CD14-positive monocyte (primary cell): ENCODE measurements at regions not wholly inside any gene's neighbourhood (a gene's known extent, or its start where the extent isn't known, plus 50 kb on each side); places are given as distances from the start of the nearest gene placed in this dataset.

ENCODE experiments used
- DNase-seq, 3 donors: peaks; one replicate each; pipeline ENCODE4 v3.0.0-alpha.2; 2011 to 2022
- H2AFZ ChIP-seq: 2 replicates; pipeline ENCODE4 v1.6.0; 2012; ENCODE audit warnings: mild to moderate bottlenecking, low read depth, low read length, inconsistent platforms; ENCODE audit not compliant: insufficient read depth, poor library complexity, severe bottlenecking
- H3K27ac ChIP-seq, 2 donors: 1 replicate in 1 of 2; 2 replicates in 1 of 2; pipeline ENCODE4 v1.5.1; 2012 to 2013; ENCODE audit warnings: low read length in 2 of 2, control low read depth in 1 of 2, inconsistent platforms in 1 of 2, low read depth in 1 of 2, mild to moderate bottlenecking in 1 of 2
- H3K27me3 ChIP-seq, 2 donors: one replicate each; pipeline versions ENCODE4 v1.6.0 to v1.6.1; 2011 to 2013; ENCODE audit warnings: low read length in 2 of 2; ENCODE audit not compliant: control insufficient read depth in 2 of 2, insufficient read depth in 2 of 2
- H3K36me3 ChIP-seq, 2 donors: replicated peaks in 1 of 2; 1 replicate in 1 of 2; 2 replicates in 1 of 2; pipeline versions ENCODE4 v1.5.1 to v1.6.1; 2012 to 2013; ENCODE audit warnings: low read length in 2 of 2, control low read depth in 1 of 2, inconsistent platforms in 1 of 2, mild to moderate bottlenecking in 1 of 2; ENCODE audit not compliant: insufficient read depth in 2 of 2, control insufficient read depth in 1 of 2
- H3K4me1 ChIP-seq, 2 donors: 1 replicate in 1 of 2; 2 replicates in 1 of 2; pipeline versions ENCODE4 v1.5.1 to v1.6.1; 2012 to 2013; ENCODE audit warnings: low read length in 2 of 2, control low read depth in 1 of 2, inconsistent platforms in 1 of 2, mild to moderate bottlenecking in 1 of 2, moderate library complexity in 1 of 2; ENCODE audit not compliant: insufficient read depth in 2 of 2, control insufficient read depth in 1 of 2
- H3K4me2 ChIP-seq: replicated peaks from 2 replicates; pipeline ENCODE3; 2012; ENCODE audit warnings: low read length, moderate library complexity, mild to moderate bottlenecking; ENCODE audit not compliant: poor library complexity, severe bottlenecking; ENCODE audit errors: extremely low read depth
- H3K4me3 ChIP-seq, 3 experiments: fragments of 200-600 bp in 1 of 3; sonication (generic) in 1 of 3; replicated peaks in 1 of 3; 1 replicate in 2 of 3; 2 replicates in 1 of 3; pipeline ENCODE4 v1.5.1; 2011 to 2013; ENCODE audit warnings: low read length in 3 of 3, mild to moderate bottlenecking in 3 of 3, control low read depth in 2 of 3, low read depth in 2 of 3, inconsistent platforms in 1 of 3, moderate library complexity in 1 of 3
- H3K79me2 ChIP-seq: 2 replicates; pipeline ENCODE4 v1.6.0; 2012; ENCODE audit warnings: mild to moderate bottlenecking, control low read depth, inconsistent platforms, low read length, moderate library complexity; ENCODE audit not compliant: insufficient read depth
- H3K9ac ChIP-seq: 2 replicates; pipeline ENCODE4 v1.6.0; 2017; ENCODE audit warnings: low read length, mild to moderate bottlenecking; ENCODE audit not compliant: insufficient read depth, poor library complexity, severe bottlenecking
- H3K9me3 ChIP-seq, 2 donors: replicated peaks in 1 of 2; 1 replicate in 1 of 2; 2 replicates in 1 of 2; pipeline versions ENCODE4 v1.5.1 to v1.6.1; 2012 to 2013; ENCODE audit warnings: low read length in 2 of 2, control low read depth in 1 of 2; ENCODE audit not compliant: control insufficient read depth in 1 of 2, insufficient read depth in 1 of 2
- H4K20me1 ChIP-seq: 2 replicates; pipeline ENCODE4 v1.6.0; 2012; ENCODE audit warnings: mild to moderate bottlenecking, low read length, control low read depth, moderate library complexity; ENCODE audit not compliant: insufficient read depth
- H3K27ac Mint-ChIP-seq, 7 donors: one replicate each; pipeline ENCODE4 v1.8.0; 2020; ENCODE audit warnings: mild to moderate bottlenecking in 7 of 7, mixed read lengths in 7 of 7, moderate library complexity in 6 of 7, inconsistent platforms in 2 of 7
- H3K27me3 Mint-ChIP-seq, 3 donors: one replicate each; pipeline ENCODE4 v1.8.0; 2021 to 2022; ENCODE audit warnings: low read depth in 3 of 3, mild to moderate bottlenecking in 3 of 3, mixed read lengths in 3 of 3, moderate library complexity in 3 of 3, inconsistent platforms in 1 of 3
- H3K36me3 Mint-ChIP-seq, 2 donors: one replicate each; pipeline ENCODE4 v1.8.0; 2020; ENCODE audit warnings: mixed read lengths in 2 of 2, inconsistent platforms in 1 of 2, mild to moderate bottlenecking in 1 of 2
- H3K4me1 Mint-ChIP-seq: one replicate; pipeline ENCODE4 v1.8.0; 2020; ENCODE audit warnings: mild to moderate bottlenecking, mixed read lengths
- H3K4me3 Mint-ChIP-seq, 2 donors: one replicate each; pipeline ENCODE4 v1.8.0; 2020; ENCODE audit warnings: mild to moderate bottlenecking in 2 of 2, mixed read lengths in 2 of 2, moderate library complexity in 1 of 2
- H3K9me3 Mint-ChIP-seq, 7 donors: one replicate each; pipeline ENCODE4 v1.8.0; 2020 to 2022; ENCODE audit warnings: mixed read lengths in 7 of 7, mild to moderate bottlenecking in 6 of 7, moderate library complexity in 6 of 7, inconsistent platforms in 2 of 7
- CTCF ChIP-seq: fragments of 200-600 bp; IDR thresholded peaks from one replicate; pipeline ENCODE4 v1.8.0; 2022; ENCODE audit warnings: antibody characterized with exemption, mild to moderate bottlenecking
- WGBS: methylation state at CpG from one replicate; pipeline ENCODE4 v1.1.5; 2013; ENCODE audit warnings: missing lambda C conversion rate; ENCODE audit not compliant: insufficient coverage; 5-methylcytosine and 5-hydroxymethylcytosine counted together
- intact Hi-C, 2 donors: fragments of 100-400 bp; cut with micrococcal nuclease; formaldehyde crosslinking; loops; one replicate each; pipeline versions ENCODE4 v1.15.0 to v1.15.1; 2023

GRCh38 chr13:86878781-86879180 is 792.4 kb upstream of the SLITRK5 start:
- no peak for TF ChIP-seq CTCF

GRCh38 chr13:86881390-86881789 is 789.8 kb upstream of the SLITRK5 start:
- H3K4me3 Mint-ChIP-seq, result no peak overlapping the region
- no peak overlapping the region for H3K27ac Mint-ChIP-seq
- no peak overlapping the region for H3K4me3 ChIP-seq

More at GRCh38 chr13:86878781-86879180, 792.4 kb upstream of the SLITRK5 start:
- Mint-ChIP-seq H3K9me3 (peaks cover 0 to 7% (median 1%) of the 10 kb centered on the region in 7 donors), H3K27me3 (no peaks in the 10 kb centered on the region), H3K27ac (no peak overlapping the region), H3K4me1 (no peaks in the 10 kb centered on the region), H3K4me3 (no peak overlapping the region), H3K36me3 (no peaks in the 10 kb centered on the region)
- intact Hi-C loops, result no loop called here
- Histone ChIP-seq H3K4me3 (no peak overlapping the region), H3K79me2 (no peaks in the 10 kb centered on the region), H3K4me1 (no peaks in the 10 kb centered on the region), H4K20me1 (no peaks in the 10 kb centered on the region), H3K36me3 (no peaks in the 10 kb centered on the region), H2AFZ (no peak overlapping the region), H3K4me2 (no peak overlapping the region), H3K9ac (no peak overlapping the region), H3K27me3 (no peaks in the 10 kb centered on the region), H3K9me3 (no peaks in the 10 kb centered on the region), H3K27ac (no peak overlapping the region)
- no CpG with 5 or more reads among the region's 3 CpGs for WGBS
- no peak for DNase-seq

More at GRCh38 chr13:86881390-86881789, 789.8 kb upstream of the SLITRK5 start:
- Histone ChIP-seq H3K36me3 (no peaks in the 10 kb centered on the region), H3K27me3 (no peaks in the 10 kb centered on the region), H3K4me1 (no peaks in the 10 kb centered on the region), H3K27ac (no peak overlapping the region), H3K9ac (no peak overlapping the region), H2AFZ (no peak overlapping the region), H4K20me1 (no peaks in the 10 kb centered on the region), H3K9me3 (no peaks in the 10 kb centered on the region), H3K79me2 (no peaks in the 10 kb centered on the region), H3K4me2 (no peak overlapping the region)
- TF ChIP-seq CTCF, result no peak
- H3K4me1 Mint-ChIP-seq, result no peaks in the 10 kb centered on the region
- intact Hi-C loops, result no loop called here
- no peaks in the 10 kb centered on the region for H3K36me3 Mint-ChIP-seq
- H3K9me3 Mint-ChIP-seq, result peaks cover 0 to 9% (median 2%) of the 10 kb centered on the region in 7 donors
- no peaks in the 10 kb centered on the region for H3K27me3 Mint-ChIP-seq
- WGBS, result no CpG with 5 or more reads among the region's 2 CpGs
- DNase-seq, result no peak
